ENCODE measurements at regions not wholly inside any gene's neighbourhood (a gene's known extent, or its start where the extent isn't known, plus 50 kb on each side); places are given as distances from the start of the nearest gene placed in this dataset.

DNA sequence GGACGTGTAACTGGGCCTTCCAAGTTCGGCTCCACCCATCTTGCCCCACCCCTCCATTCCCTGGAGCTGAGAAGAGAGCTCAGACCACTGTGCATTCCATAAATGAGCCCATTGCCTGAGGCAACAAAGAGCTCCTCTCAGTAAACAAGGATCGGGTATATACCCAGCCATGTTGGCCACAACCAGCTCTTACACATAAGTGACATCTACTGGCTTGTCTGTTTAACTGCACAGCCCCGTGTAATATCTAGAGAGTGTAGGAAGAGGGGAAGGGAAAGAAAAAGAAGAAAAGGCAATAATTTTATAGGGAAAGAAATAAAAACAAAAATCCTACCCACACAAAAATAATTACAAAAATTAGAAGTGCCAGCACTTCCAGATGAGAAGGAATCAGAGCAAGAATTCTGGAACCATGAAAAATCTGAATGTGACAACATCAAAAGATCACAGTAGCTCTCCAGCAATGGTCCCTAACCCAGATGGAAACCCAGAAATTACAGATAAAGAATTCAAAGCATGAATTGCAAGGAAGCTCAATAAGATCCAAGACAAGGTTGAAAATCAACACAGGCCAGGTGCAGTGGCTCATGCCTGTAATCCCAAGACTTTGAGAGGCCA lies 308.1 kb downstream of the RPAP3 start:
- TF ChIP-seq ZNF324 (tag by site-specific recombination; IDR thresholded peaks at IDR 0.05), result no peak
- no peak for TF ChIP-seq SP2 (tag by site-specific recombination; IDR thresholded peaks at IDR 0.05)
- no peak for TF ChIP-seq ZNF274 (IDR thresholded peaks at IDR 0.05; ENCODE audit: low read length)
- no peak for TF ChIP-seq ZNF274 (tag by site-specific recombination; IDR thresholded peaks at IDR 0.05; ENCODE audit: borderline replicate concordance)
- TF ChIP-seq, protein P1, sequence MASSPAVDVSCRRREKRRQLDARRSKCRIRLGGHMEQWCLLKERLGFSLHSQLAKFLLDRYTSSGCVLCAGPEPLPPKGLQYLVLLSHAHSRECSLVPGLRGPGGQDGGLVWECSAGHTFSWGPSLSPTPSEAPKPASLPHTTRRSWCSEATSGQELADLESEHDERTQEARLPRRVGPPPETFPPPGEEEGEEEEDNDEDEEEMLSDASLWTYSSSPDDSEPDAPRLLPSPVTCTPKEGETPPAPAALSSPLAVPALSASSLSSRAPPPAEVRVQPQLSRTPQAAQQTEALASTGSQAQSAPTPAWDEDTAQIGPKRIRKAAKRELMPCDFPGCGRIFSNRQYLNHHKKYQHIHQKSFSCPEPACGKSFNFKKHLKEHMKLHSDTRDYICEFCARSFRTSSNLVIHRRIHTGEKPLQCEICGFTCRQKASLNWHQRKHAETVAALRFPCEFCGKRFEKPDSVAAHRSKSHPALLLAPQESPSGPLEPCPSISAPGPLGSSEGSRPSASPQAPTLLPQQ (tag by site-specific recombination; IDR thresholded peaks at IDR 0.05), result no peak
- no peak for TF ChIP-seq ZBTB7A (tag by site-specific recombination; IDR thresholded peaks at IDR 0.05; ENCODE audit: low read depth)
- TF ChIP-seq, protein P2, sequence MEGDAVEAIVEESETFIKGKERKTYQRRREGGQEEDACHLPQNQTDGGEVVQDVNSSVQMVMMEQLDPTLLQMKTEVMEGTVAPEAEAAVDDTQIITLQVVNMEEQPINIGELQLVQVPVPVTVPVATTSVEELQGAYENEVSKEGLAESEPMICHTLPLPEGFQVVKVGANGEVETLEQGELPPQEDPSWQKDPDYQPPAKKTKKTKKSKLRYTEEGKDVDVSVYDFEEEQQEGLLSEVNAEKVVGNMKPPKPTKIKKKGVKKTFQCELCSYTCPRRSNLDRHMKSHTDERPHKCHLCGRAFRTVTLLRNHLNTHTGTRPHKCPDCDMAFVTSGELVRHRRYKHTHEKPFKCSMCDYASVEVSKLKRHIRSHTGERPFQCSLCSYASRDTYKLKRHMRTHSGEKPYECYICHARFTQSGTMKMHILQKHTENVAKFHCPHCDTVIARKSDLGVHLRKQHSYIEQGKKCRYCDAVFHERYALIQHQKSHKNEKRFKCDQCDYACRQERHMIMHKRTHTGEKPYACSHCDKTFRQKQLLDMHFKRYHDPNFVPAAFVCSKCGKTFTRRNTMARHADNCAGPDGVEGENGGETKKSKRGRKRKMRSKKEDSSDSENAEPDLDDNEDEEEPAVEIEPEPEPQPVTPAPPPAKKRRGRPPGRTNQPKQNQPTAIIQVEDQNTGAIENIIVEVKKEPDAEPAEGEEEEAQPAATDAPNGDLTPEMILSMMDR (tag by site-specific recombination; IDR thresholded peaks at IDR 0.05), result no peak; the same call in none of the 2 replicates
- TF ChIP-seq, protein P3, sequence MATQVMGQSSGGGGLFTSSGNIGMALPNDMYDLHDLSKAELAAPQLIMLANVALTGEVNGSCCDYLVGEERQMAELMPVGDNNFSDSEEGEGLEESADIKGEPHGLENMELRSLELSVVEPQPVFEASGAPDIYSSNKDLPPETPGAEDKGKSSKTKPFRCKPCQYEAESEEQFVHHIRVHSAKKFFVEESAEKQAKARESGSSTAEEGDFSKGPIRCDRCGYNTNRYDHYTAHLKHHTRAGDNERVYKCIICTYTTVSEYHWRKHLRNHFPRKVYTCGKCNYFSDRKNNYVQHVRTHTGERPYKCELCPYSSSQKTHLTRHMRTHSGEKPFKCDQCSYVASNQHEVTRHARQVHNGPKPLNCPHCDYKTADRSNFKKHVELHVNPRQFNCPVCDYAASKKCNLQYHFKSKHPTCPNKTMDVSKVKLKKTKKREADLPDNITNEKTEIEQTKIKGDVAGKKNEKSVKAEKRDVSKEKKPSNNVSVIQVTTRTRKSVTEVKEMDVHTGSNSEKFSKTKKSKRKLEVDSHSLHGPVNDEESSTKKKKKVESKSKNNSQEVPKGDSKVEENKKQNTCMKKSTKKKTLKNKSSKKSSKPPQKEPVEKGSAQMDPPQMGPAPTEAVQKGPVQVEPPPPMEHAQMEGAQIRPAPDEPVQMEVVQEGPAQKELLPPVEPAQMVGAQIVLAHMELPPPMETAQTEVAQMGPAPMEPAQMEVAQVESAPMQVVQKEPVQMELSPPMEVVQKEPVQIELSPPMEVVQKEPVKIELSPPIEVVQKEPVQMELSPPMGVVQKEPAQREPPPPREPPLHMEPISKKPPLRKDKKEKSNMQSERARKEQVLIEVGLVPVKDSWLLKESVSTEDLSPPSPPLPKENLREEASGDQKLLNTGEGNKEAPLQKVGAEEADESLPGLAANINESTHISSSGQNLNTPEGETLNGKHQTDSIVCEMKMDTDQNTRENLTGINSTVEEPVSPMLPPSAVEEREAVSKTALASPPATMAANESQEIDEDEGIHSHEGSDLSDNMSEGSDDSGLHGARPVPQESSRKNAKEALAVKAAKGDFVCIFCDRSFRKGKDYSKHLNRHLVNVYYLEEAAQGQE (tag by site-specific recombination; IDR thresholded peaks at IDR 0.05), result no peak
- TF ChIP-seq ZNF416 (tag by site-specific recombination; IDR thresholded peaks at IDR 0.05), result no peak
- no peak for TF ChIP-seq ZNF311 (tag by site-specific recombination; IDR thresholded peaks at IDR 0.05; ENCODE audit: borderline replicate concordance)
